Neural cell (in vitro differentiated cells): ENCODE measurements at regions not wholly inside any gene's neighbourhood (a gene's known extent, or its start where the extent isn't known, plus 50 kb on each side); places are given as distances from the start of the nearest gene placed in this dataset.

Experiments
- EP300 ChIP-seq: fragments of 450-650 bp; conservative IDR thresholded peaks from 2 replicates; pipeline ENCODE4 v1.6.1; 2014; ENCODE audit warnings: antibody characterized with exemption, mild to moderate bottlenecking, moderate library complexity; ENCODE audit not compliant: poor library complexity, severe bottlenecking
- EZH2 ChIP-seq: fragments of 200-600, 300-800 bp; shearing (Covaris generic), sonication (generic); IDR thresholded peaks from 2 replicates; pipeline ENCODE4 v1.6.1; 2014; ENCODE audit warnings: antibody characterized with exemption, low read length, borderline replicate concordance, mild to moderate bottlenecking; ENCODE audit not compliant: insufficient read depth, poor library complexity, severe bottlenecking
- POLR2AphosphoS5 ChIP-seq: IDR thresholded peaks from 2 replicates; pipeline ENCODE4 v1.6.1; 2012
- RAD21 ChIP-seq: fragments of 450-650 bp; conservative IDR thresholded peaks from 2 replicates; pipeline ENCODE4 v1.6.1; 2014; ENCODE audit warnings: antibody characterized with exemption, mild to moderate bottlenecking, moderate library complexity
- TAF1 ChIP-seq: IDR thresholded peaks from 2 replicates; pipeline ENCODE4 v1.6.1; 2012; ENCODE audit warnings: low read depth
- TF ChIP-seq, protein P1 (sequence below): fragments of 450-650 bp; IDR thresholded peaks from 2 replicates; pipeline ENCODE4 v1.5.1; 2014; ENCODE audit warnings: antibody characterized with exemption, mild to moderate bottlenecking, moderate library complexity; ENCODE audit not compliant: poor library complexity, severe bottlenecking

DNA sequence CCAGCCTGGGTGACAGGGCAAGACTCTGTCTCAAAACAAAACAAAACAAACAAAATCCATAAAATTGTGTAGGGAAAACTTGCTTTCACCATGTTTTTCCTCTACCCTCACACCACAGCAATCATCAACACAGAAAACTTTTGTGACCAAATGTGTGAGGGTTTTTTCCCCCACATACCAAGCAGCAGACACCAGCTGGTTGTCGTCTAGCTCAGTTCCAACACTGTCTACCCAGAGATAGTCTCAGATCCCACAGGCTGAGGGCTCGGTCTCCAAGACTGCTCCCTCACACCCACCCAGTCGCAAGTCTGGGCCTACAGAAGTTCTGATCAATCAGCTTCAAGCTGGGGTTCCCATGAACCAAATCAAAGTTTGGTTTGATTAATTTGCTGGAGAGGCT lies 322.4 kb upstream of the MAGI2 start:
- TF ChIP-seq, protein P1, sequence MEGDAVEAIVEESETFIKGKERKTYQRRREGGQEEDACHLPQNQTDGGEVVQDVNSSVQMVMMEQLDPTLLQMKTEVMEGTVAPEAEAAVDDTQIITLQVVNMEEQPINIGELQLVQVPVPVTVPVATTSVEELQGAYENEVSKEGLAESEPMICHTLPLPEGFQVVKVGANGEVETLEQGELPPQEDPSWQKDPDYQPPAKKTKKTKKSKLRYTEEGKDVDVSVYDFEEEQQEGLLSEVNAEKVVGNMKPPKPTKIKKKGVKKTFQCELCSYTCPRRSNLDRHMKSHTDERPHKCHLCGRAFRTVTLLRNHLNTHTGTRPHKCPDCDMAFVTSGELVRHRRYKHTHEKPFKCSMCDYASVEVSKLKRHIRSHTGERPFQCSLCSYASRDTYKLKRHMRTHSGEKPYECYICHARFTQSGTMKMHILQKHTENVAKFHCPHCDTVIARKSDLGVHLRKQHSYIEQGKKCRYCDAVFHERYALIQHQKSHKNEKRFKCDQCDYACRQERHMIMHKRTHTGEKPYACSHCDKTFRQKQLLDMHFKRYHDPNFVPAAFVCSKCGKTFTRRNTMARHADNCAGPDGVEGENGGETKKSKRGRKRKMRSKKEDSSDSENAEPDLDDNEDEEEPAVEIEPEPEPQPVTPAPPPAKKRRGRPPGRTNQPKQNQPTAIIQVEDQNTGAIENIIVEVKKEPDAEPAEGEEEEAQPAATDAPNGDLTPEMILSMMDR = no peak
- no peak for TF ChIP-seq EP300
- no peak for TF ChIP-seq TAF1
- no peak for TF ChIP-seq RAD21
- no peak for TF ChIP-seq EZH2
- no peak for TF ChIP-seq POLR2AphosphoS5
